Ovary (tissue), 7 donors: ENCODE measurements at regions not wholly inside any gene's neighbourhood (a gene's known extent, or its start where the extent isn't known, plus 50 kb on each side); places are given as distances from the start of the nearest gene placed in this dataset.

Experiments
- DNase-seq, 5 donors: peaks; one replicate each; pipeline ENCODE4 v3.0.0-alpha.2; 2019 to 2020
- H3K27ac ChIP-seq, 2 donors: fragments of 200-600 bp; one replicate each; pipeline versions ENCODE4 v1.5.1 to v1.8.0; 2019 to 2022
- H3K27me3 ChIP-seq: fragments of 200-600 bp; one replicate; pipeline ENCODE4 v1.8.0; 2022
- H3K36me3 ChIP-seq: fragments of 200-600 bp; sonication (generic); one replicate; pipeline ENCODE4 v1.5.1; 2019
- H3K4me1 ChIP-seq: one replicate; pipeline ENCODE4 v1.8.1; 2013; ENCODE audit warnings: mild to moderate bottlenecking, moderate library complexity; ENCODE audit not compliant: insufficient read depth
- H3K4me3 ChIP-seq: fragments of 200-600 bp; sonication (generic); one replicate; pipeline ENCODE4 v1.5.1; 2017
- H3K9me3 ChIP-seq, 2 donors: fragments of 200-600 bp in 1 of 2; sonication (generic) in 1 of 2; one replicate each; pipeline versions ENCODE4 v1.5.1 to v1.8.1; 2013 to 2019; ENCODE audit warnings: mild to moderate bottlenecking in 1 of 2, moderate library complexity in 1 of 2
- CTCF ChIP-seq, 3 donors: fragments of 450-650 bp in 2 of 3; fragments of 200-600 bp in 1 of 3; IDR thresholded peaks; one replicate each; pipeline versions ENCODE4 v1.5.1 to v1.8.0; 2016 to 2022; ENCODE audit warnings: antibody characterized with exemption in 3 of 3, mild to moderate bottlenecking in 1 of 3
- EP300 ChIP-seq: sonication (generic); formaldehyde crosslinking; IDR thresholded peaks from one replicate; pipeline ENCODE4 v1.6.1; 2017; ENCODE audit warnings: antibody characterized with exemption
- POLR2A ChIP-seq: fragments of 450-650 bp; IDR thresholded peaks from one replicate; pipeline ENCODE4 v1.6.1; 2017; ENCODE audit warnings: antibody characterized with exemption, mild to moderate bottlenecking, moderate library complexity
- WGBS, 3 donors: extraction: QIAGEN DNeasy Blood & Tissue Kit in 1 of 3; methylation state at CpG; one replicate each; pipeline versions ENCODE4 v1.1.5 to v1.1.7; 2013 to 2017; 5-methylcytosine and 5-hydroxymethylcytosine counted together
- intact Hi-C, 4 donors: fragments of 100-400 bp; cut with DNase I; formaldehyde crosslinking; loops; one replicate each; pipeline versions ENCODE4 v1.11.0 to v1.15.1; 2022 to 2023
- donor health status: DM: no; HTN: no; CAD: no; lungs with moderate emphysema.
- donor health status: DM: no; HTN: no; CAD: no.
- donor health status: Bipolar disorder and iron deficiency.
- donor health status: DM: no; HTN: no; CAD: no.
- donor health status: DM: yes; HTN: yes; CAD: no.

- intact Hi-C loops, result no loop called here
- Histone ChIP-seq H3K4me1 (no peaks in the 10 kb centered on the region), H3K9me3 (no peaks in the 10 kb centered on the region), H3K27ac (no peak overlapping the region), H3K36me3 (no peaks in the 10 kb centered on the region), H3K27me3 (no peaks in the 10 kb centered on the region), H3K4me3 (no peak overlapping the region)
- DNase-seq, result no peak
- TF ChIP-seq CTCF (IDR thresholded peaks at IDR 0.05), result no peak
- TF ChIP-seq EP300, result no peak
- TF ChIP-seq POLR2A, result no peak
- WGBS, 3 donors, result 86 to 93% (median 89%) methylated on average over 3 of the region's 3 CpGs
These were observed 245.8 kb upstream of the CDH5 start for GRCh38 chr16:66120656-66121055.

GRCh38 chr16:66116163-66117002, 250.1 kb upstream of the CDH5 start:
- intact Hi-C loops, result no loop called here
- no peaks in the 10 kb centered on the region for H3K36me3 ChIP-seq
- no peak for TF ChIP-seq POLR2A
- TF ChIP-seq EP300, result no peak
- TF ChIP-seq CTCF (IDR thresholded peaks at IDR 0.05), result no peak
- H3K27me3 ChIP-seq, result no peaks in the 10 kb centered on the region
- WGBS, 3 donors, result 88 to 95% (median 92%) methylated on average over 4 of the region's 4 CpGs
- no peak for DNase-seq
- H3K9me3 ChIP-seq, result no peaks in the 10 kb centered on the region
- H3K4me1 ChIP-seq, result no peaks in the 10 kb centered on the region
- H3K4me3 ChIP-seq, result no peak overlapping the region
- H3K27ac ChIP-seq, result no peak overlapping the region

GRCh38 chr16:66115373-66115772, 251.1 kb upstream of the CDH5 start:
- TF ChIP-seq EP300 (no peak), POLR2A (no peak), CTCF (IDR thresholded peaks at IDR 0.05) (no peak)
- Histone ChIP-seq H3K36me3 (no peaks in the 10 kb centered on the region), H3K27ac (no peak overlapping the region), H3K27me3 (no peaks in the 10 kb centered on the region), H3K4me1 (no peaks in the 10 kb centered on the region), H3K9me3 (no peaks in the 10 kb centered on the region), H3K4me3 (no peak overlapping the region)
- no peak for DNase-seq
- 87 to 93% (median 87%) methylated on average over 3 of the region's 3 CpGs for WGBS, 3 donors
- intact Hi-C loops, result no loop called here

- DNase-seq, result no peak
- WGBS, 3 donors, result 93 to 98% (median 94%) methylated on average over 2 of the region's 2 CpGs
- H3K9me3 ChIP-seq, result no peaks in the 10 kb centered on the region
These were observed 253.3 kb upstream of the CDH5 start for GRCh38 chr16:66113223-66113622.

More at GRCh38 chr16:66113223-66113622, 253.3 kb upstream of the CDH5 start:
- intact Hi-C loops, result loop anchor here in 1 of 4 donors (5.0 kb wide), 1 partner anchor 431 kb away; no protein-coding TSS in a partner anchor
- TF ChIP-seq POLR2A (no peak), EP300 (no peak), CTCF (IDR thresholded peaks at IDR 0.05) (no peak)
- H3K4me3 ChIP-seq, result no peak overlapping the region
- H3K27me3 ChIP-seq, result no peaks in the 10 kb centered on the region
- H3K36me3 ChIP-seq, result no peaks in the 10 kb centered on the region
- H3K27ac ChIP-seq, result no peak overlapping the region
- H3K4me1 ChIP-seq, result no peaks in the 10 kb centered on the region
